ENCODE measurements at regions not wholly inside any gene's neighbourhood (a gene's known extent, or its start where the extent isn't known, plus 50 kb on each side); places are given as distances from the start of the nearest gene placed in this dataset.

- TF ChIP-seq ZNF337 (CRISPR knock-in tag; IDR thresholded peaks at IDR 0.05; ENCODE audit: borderline replicate concordance, low read depth) (no peak), RFX1 (IDR thresholded peaks at IDR 0.05) (no peak), CREB3 (CRISPR knock-in tag; IDR thresholded peaks at IDR 0.05) (no peak), ZNF460 (CRISPR knock-in tag; IDR thresholded peaks at IDR 0.05; ENCODE audit: borderline replicate concordance) (no peak), CERS6 (CRISPR knock-in tag; IDR thresholded peaks at IDR 0.05) (no peak), RBFOX2 (IDR thresholded peaks at IDR 0.05; ENCODE audit: low read depth, low read length) (no peak), MYNN (CRISPR knock-in tag; IDR thresholded peaks at IDR 0.05; ENCODE audit: low read depth) (no peak), KLF6 (CRISPR knock-in tag; IDR thresholded peaks at IDR 0.05) (no peak), ZNF292 (CRISPR knock-in tag; IDR thresholded peaks at IDR 0.05; ENCODE audit: borderline replicate concordance, low read depth) (peak; percentile 77; the same call in 1 of the 2 replicates), PAWR (CRISPR knock-in tag; IDR thresholded peaks at IDR 0.05; ENCODE audit: borderline replicate concordance) (no peak), ESRRA (CRISPR knock-in tag; IDR thresholded peaks at IDR 0.05; ENCODE audit: low read depth) (peak; percentile 40; the same call in 1 of the 2 replicates), ATF7-NPFF (CRISPR knock-in tag; IDR thresholded peaks at IDR 0.05; ENCODE audit: low read depth) (0 out of 2 replicates have a peak, but pooled peaks have one; percentile 20)
- TF ChIP-seq, protein P1, sequence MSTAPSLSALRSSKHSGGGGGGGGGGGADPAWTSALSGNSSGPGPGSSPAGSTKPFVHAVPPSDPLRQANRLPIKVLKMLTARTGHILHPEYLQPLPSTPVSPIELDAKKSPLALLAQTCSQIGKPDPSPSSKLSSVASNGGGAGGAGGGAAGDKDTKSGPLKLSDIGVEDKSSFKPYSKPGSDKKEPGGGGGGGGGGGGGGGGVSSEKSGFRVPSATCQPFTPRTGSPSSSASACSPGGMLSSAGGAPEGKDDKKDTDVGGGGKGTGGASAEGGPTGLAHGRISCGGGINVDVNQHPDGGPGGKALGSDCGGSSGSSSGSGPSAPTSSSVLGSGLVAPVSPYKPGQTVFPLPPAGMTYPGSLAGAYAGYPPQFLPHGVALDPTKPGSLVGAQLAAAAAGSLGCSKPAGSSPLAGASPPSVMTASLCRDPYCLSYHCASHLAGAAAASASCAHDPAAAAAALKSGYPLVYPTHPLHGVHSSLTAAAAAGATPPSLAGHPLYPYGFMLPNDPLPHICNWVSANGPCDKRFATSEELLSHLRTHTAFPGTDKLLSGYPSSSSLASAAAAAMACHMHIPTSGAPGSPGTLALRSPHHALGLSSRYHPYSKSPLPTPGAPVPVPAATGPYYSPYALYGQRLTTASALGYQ (CRISPR knock-in tag; IDR thresholded peaks at IDR 0.05), result no peak
- TF ChIP-seq, protein P2, sequence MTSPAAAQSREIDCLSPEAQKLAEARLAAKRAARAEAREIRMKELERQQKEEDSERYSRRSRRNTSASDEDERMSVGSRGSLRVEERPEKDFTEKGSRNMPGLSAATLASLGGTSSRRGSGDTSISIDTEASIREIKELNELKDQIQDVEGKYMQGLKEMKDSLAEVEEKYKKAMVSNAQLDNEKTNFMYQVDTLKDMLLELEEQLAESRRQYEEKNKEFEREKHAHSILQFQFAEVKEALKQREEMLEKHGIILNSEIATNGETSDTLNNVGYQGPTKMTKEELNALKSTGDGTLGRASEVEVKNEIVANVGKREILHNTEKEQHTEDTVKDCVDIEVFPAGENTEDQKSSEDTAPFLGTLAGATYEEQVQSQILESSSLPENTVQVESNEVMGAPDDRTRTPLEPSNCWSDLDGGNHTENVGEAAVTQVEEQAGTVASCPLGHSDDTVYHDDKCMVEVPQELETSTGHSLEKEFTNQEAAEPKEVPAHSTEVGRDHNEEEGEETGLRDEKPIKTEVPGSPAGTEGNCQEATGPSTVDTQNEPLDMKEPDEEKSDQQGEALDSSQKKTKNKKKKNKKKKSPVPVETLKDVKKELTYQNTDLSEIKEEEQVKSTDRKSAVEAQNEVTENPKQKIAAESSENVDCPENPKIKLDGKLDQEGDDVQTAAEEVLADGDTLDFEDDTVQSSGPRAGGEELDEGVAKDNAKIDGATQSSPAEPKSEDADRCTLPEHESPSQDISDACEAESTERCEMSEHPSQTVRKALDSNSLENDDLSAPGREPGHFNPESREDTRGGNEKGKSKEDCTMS (CRISPR knock-in tag; conservative IDR thresholded peaks at IDR 0.05), result no peak
- TF ChIP-seq, protein P3, sequence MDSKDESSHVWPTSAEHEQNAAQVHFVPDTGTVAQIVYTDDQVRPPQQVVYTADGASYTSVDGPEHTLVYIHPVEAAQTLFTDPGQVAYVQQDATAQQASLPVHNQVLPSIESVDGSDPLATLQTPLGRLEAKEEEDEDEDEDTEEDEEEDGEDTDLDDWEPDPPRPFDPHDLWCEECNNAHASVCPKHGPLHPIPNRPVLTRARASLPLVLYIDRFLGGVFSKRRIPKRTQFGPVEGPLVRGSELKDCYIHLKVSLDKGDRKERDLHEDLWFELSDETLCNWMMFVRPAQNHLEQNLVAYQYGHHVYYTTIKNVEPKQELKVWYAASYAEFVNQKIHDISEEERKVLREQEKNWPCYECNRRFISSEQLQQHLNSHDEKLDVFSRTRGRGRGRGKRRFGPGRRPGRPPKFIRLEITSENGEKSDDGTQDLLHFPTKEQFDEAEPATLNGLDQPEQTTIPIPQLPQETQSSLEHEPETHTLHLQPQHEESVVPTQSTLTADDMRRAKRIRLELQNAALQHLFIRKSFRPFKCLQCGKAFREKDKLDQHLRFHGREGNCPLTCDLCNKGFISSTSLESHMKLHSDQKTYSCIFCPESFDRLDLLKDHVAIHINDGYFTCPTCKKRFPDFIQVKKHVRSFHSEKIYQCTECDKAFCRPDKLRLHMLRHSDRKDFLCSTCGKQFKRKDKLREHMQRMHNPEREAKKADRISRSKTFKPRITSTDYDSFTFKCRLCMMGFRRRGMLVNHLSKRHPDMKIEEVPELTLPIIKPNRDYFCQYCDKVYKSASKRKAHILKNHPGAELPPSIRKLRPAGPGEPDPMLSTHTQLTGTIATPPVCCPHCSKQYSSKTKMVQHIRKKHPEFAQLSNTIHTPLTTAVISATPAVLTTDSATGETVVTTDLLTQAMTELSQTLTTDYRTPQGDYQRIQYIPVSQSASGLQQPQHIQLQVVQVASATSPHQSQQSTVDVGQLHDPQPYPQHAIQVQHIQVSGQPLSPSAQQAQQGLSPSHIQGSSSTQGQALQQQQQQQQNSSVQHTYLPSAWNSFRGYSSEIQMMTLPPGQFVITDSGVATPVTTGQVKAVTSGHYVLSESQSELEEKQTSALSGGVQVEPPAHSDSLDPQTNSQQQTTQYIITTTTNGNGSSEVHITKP (CRISPR knock-in tag; IDR thresholded peaks at IDR 0.05; ENCODE audit: low read depth), result no peak
Observed at GRCh38 chr5:135243556-135244285, 155.3 kb downstream of the MACROH2A1 start (continued).

Data from HepG2 (cell line).